HL-60 (cell line): ENCODE measurements at regions not wholly inside any gene's neighbourhood (a gene's known extent, or its start where the extent isn't known, plus 50 kb on each side); places are given as distances from the start of the nearest gene placed in this dataset.

Source experiments
- POLR2AphosphoS5 ChIP-seq: IDR thresholded peaks from 2 replicates; pipeline ENCODE4 v1.6.1; 2012; ENCODE audit warnings: low read depth
- TF ChIP-seq, protein P1 (sequence below): IDR thresholded peaks from one replicate; pipeline ENCODE4 v1.5.1; 2011; ENCODE audit warnings: low read length, control low read depth, inconsistent platforms; ENCODE audit not compliant: insufficient read depth

DNA sequence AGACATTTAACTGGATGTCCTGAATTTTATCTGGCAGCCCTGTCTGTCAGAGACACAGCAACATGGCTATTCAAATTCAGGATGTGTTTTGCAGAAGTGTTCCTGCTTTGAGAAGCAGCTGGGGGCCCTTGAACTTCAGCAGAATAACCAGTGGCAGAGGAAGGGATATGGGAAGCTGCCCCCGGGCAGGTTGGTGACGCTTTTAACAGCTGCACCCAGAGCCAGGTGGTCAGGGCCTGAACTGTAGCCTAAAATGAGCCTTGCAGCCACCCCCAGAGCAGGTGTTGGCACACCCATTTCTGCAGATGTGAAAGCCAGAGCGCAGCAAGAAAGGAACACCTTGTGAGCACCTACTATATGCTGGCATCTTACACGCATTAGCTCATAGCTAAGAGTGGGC, 128.7 kb upstream of the BOD1 start:
- TF ChIP-seq, protein P1, sequence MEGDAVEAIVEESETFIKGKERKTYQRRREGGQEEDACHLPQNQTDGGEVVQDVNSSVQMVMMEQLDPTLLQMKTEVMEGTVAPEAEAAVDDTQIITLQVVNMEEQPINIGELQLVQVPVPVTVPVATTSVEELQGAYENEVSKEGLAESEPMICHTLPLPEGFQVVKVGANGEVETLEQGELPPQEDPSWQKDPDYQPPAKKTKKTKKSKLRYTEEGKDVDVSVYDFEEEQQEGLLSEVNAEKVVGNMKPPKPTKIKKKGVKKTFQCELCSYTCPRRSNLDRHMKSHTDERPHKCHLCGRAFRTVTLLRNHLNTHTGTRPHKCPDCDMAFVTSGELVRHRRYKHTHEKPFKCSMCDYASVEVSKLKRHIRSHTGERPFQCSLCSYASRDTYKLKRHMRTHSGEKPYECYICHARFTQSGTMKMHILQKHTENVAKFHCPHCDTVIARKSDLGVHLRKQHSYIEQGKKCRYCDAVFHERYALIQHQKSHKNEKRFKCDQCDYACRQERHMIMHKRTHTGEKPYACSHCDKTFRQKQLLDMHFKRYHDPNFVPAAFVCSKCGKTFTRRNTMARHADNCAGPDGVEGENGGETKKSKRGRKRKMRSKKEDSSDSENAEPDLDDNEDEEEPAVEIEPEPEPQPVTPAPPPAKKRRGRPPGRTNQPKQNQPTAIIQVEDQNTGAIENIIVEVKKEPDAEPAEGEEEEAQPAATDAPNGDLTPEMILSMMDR, result no peak
- TF ChIP-seq POLR2AphosphoS5, result peak; percentile 88
